HS-27A (cell line): ENCODE measurements at regions not wholly inside any gene's neighbourhood (a gene's known extent, or its start where the extent isn't known, plus 50 kb on each side); places are given as distances from the start of the nearest gene placed in this dataset.

ENCODE experiments used
- DNase-seq: peaks from one replicate; pipeline ENCODE4 v3.0.0-alpha.2; 2012; ENCODE audit warnings: low read depth, missing footprints

- no peak for DNase-seq
Measured at GRCh38 chr5:168056499-168057182, 234.8 kb upstream of the WWC1 start.

GRCh38 chr5:168057905-168058304 is 233.5 kb upstream of the WWC1 start:
- DNase-seq, result no peak

DNA sequence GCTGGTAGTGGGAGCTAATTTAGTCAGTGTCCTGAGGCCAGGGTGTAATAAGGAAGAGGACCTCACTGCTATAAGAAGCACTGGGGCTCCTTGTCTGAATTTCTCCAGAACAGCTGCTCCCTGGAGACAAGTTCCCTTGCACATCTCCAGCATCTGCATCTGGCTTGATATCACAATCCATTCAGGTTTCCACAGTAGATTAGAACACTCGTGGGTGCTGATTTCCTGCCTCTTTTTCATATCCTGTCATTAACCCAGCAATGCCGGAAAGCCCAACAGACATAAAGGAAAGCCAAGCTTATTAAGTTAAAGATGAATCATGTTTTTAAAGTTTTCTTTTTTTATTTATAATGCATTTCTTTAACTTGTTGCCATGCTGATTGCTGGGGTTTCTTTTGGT is 232.3 kb upstream of the WWC1 start:
- no peak for DNase-seq

- DNase-seq, result no peak
Measured at GRCh38 chr5:168062239-168062638, 229.2 kb upstream of the WWC1 start.

- no peak for DNase-seq
Measured at GRCh38 chr5:168064457-168064856, 227.0 kb upstream of the WWC1 start.

- DNase-seq, result no peak
Measured at GRCh38 chr5:168064933-168065622, 226.4 kb upstream of the WWC1 start.

DNA sequence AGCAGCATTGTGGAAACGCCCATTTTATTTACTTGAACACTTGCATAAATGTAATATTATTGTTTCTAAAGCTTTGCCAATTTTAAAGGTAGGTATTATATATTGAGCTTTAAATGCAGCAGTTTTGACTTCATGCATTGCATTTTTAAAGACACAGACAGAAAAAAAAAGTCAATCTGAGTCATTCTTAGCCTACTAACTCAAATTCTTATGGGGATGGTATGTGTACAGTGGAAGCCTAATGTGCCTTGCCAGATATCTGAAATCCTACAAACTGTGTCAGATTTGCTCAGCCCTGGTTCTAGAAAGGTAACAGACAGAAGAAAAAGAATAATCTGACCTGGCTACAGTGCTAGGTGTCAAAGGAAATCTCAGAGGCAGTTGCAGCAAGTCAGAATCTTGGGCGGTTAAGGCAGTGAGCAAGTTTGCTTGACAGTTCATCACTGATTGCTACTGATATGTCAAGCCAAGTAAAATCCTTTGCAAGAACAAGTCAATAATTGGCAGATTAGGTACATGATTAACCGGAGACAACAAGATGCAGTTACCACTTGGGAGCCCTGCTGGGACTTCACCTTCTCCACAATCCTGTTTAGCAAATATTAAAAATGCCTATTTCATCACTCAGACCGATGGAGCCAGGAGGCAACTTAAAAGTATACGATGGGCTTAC is 224.8 kb upstream of the WWC1 start:
- no peak for DNase-seq

- no peak for DNase-seq
Measured at GRCh38 chr5:168070761-168071160, 220.7 kb upstream of the WWC1 start.

- no peak for DNase-seq
Measured at GRCh38 chr5:168072665-168073064, 218.8 kb upstream of the WWC1 start.

DNA sequence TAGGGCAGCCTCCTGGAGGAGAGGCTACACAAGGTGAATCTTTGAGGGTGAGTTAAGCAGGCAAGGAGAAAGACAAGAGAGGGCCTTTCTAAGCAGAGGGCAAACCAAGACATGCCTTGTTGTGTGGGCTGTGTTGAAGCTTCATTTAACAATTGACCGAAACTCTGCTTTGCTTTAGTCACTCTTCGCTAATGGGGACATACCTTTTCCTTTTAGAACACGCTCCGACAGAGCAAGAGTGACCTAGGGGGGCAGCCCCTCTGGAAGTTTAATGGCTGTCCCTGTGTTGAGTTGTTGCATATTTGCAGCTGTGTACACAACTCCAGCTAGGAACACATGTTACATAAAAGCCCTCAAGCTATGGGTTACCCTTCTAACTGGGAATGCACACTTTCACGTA is 218.1 kb upstream of the WWC1 start:
- no peak for DNase-seq

DNA sequence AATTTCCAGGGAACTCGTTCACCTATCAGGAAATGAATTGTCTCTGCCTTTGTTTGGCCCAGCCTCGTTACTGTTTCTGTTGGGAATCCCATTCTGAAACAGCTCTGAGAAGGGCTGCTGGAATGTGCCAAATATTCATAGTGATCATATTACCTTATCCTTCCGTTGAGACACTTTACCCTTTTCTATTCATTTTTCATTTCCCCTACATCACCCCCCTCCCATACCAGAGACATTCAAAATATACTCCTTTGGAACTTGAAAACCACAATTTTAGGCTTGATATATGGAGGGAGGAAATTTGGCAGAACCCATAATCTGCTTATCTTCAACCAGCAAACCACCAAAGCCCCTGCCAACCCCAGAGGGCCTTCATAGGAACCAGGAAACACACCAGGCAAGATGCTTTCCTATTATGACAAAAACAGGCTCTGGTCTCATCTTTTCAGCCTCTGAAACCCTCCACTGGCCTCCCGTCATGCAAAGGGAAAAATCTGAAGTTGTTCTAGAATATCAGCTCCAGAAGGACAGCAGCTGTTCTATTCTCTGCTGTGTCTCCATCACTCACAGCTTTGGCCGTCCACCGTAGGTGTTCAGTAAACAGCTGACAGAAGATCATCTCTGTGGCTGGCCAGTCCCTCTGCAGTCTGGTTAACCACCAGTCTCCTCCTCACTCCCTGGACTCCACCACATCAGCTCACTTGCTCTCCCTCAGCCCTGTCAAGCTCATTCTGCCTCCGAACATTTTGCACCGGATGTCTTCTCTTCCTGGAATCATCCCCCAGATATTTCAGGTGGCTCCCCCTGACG is 217.2 kb upstream of the WWC1 start:
- no peak for DNase-seq

DNA sequence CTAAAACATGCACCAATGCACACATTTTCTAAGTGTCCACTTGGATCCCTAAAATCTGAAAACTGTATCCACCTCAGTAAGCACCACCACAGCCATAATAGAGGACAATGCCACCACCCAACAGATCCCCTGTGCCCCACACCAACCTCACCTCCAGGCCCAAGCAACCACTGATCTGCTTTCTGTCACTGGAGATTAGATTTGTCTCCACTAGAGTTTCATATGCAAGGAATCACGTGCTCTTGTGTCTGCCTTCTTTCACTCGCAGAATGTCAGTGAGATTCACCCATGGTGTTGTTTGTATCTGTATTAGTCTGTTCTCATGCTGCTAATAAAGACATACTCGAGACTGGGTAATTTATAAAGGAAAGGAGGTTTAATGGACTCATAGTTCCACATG is 216.1 kb upstream of the WWC1 start:
- no peak for DNase-seq

DNA sequence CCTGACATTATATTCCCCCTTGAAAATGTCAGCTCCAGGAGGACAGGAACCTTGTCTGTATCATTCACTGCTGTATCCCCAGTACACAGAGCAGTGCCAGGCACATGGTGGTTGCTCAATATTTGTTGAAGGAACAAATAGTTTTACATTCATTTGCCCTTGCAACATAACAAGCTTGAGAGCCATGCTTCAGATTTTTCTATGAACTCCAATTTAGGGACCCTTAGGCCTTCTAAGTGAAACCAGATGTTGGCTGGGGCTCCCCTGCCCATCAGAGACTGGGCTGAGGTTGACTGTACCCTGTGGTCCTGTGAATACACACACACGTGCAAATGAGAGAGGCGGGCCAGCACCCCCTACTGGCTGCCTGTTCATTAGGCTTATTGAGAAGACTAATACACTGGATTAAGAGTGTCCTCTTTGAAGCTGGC is 214.9 kb upstream of the WWC1 start:
- DNase-seq, result no peak

DNA sequence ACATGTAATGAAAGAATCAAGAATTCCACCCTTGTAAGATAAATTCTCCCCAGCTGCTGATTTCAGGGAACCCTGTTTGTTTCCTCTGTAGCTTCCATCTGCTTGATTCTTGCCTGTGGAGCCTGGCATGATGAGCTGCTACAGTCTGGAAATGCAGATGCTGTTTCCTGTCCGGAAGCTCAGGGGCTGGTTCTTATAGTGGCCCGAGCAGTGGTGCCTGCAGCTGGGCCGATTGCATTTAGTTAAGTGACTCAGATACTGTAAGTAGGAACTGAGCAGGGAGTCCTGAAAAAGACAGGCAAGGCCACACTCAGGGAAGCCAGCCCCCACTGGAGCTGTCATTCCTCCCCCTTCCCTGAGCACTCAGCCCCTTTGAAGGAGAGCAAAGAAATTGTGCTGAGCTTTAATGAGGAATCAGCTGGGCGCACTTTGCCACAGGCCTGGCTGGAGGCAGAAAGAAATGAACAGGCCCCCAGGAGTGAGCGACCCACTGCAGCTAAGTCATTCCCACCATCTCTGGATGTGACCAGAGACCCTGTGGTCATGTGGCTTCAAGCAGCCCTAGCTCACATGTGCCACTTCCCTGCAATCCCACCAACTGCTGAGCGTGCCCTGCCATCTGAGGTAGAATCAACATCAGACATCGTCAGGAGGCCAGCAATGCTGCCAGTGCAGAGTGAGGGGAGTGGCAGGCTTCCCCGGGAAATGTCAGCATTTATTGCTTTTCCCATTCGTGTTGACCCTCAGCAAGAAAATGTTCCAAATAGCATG is 206.0 kb upstream of the WWC1 start:
- no peak for DNase-seq

DNA sequence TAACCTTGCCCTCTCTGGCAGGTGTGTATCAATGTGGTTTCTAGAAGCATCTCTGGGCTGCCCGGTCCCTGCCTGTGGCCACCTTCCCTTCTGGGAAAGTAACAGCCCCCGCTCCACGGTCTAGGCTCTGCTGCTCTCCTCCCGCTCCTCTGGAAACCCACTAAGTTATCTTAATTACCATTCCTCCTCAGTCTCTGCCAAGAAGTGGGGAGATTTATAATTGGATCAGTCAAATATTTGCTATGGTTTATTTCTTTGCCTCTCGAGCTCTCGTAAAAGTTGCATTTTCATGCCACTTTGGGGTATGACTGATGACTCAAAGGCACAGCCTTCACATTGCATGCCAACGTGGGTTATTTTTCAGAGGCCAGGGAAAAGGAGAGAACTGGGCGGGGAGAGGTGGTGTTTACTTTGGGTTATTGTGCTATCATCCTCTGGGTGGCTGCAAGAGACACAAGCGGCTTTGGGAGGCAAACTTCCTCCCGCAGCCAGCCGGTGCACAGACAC is 205.3 kb upstream of the WWC1 start:
- no peak for DNase-seq

- no peak for DNase-seq
Measured at GRCh38 chr5:168086746-168087145, 204.7 kb upstream of the WWC1 start.

- DNase-seq, result no peak
Measured at GRCh38 chr5:168088410-168089173, 202.9 kb upstream of the WWC1 start.

- DNase-seq, result no peak
Measured at GRCh38 chr5:168089201-168089887, 202.1 kb upstream of the WWC1 start.

GRCh38 chr5:168092209-168093185 is 198.9 kb upstream of the WWC1 start:
- no peak for DNase-seq
